LNCAP (cell line): ENCODE measurements at regions not wholly inside any gene's neighbourhood (a gene's known extent, or its start where the extent isn't known, plus 50 kb on each side); places are given as distances from the start of the nearest gene placed in this dataset.

Experiments used
- TF ChIP-seq, protein P1 (sequence below): fragments of 450-650 bp; IDR thresholded peaks from 2 replicates; pipeline ENCODE4 v1.5.1; 2017; ENCODE audit warnings: mild to moderate bottlenecking

DNA sequence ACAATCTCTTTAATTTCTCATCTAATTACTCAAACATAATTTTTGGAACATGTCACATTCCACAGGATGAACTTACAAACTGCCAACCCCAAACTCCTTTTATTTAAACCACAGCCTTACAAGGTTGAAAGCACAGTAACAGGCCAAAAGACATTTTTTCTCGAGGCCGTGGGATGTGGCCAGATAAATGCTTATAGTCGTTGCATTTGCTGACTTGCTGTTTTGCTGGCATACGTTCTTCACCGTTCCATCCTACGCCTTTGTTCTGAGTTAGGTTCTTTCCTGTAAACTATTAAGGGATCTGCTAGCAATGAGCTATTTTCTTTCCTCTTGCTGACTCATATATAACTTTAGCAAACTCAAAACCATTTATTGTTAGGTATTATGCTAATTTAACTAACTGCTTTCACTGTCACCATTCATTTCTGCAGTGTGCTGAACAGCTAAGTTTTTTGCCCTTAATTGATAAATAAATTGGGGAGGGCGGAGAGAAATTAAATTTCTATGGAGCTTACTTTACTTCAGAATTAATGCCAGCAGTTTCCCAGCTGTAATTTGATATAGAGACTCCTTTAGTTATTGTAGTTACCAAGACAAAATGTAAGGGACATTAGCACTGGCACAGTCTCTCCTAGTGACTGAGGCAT is 135.1 kb upstream of the PACRGL start:
- TF ChIP-seq, protein P1, sequence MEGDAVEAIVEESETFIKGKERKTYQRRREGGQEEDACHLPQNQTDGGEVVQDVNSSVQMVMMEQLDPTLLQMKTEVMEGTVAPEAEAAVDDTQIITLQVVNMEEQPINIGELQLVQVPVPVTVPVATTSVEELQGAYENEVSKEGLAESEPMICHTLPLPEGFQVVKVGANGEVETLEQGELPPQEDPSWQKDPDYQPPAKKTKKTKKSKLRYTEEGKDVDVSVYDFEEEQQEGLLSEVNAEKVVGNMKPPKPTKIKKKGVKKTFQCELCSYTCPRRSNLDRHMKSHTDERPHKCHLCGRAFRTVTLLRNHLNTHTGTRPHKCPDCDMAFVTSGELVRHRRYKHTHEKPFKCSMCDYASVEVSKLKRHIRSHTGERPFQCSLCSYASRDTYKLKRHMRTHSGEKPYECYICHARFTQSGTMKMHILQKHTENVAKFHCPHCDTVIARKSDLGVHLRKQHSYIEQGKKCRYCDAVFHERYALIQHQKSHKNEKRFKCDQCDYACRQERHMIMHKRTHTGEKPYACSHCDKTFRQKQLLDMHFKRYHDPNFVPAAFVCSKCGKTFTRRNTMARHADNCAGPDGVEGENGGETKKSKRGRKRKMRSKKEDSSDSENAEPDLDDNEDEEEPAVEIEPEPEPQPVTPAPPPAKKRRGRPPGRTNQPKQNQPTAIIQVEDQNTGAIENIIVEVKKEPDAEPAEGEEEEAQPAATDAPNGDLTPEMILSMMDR: no peak

- TF ChIP-seq, protein P1: no peak
These were observed 129.1 kb upstream of the PACRGL start for GRCh38 chr4:20570981-20571715.

GRCh38 chr4:20572976-20573375 is 127.3 kb upstream of the PACRGL start:
- TF ChIP-seq, protein P1: no peak

DNA sequence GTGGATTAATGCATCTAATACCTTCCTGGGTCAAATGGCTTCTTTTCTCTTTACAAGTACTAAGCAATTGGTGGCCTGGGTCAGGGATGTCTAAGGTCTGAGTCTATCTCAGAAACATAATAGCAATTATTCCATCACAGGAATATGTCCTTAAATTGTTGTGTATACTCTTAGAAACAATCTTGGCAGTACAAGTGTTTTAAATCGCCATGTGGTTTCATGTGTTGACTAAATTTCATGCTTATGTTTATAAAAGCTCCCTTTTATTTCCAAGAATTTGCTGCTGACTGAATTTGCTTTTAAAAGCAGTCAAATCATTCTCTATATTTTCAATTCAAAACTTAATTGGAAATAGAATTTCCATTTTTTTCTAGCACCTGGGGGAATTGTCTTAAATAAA is 125.3 kb upstream of the PACRGL start:
- TF ChIP-seq, protein P1: no peak

GRCh38 chr4:20575486-20575885 is 124.8 kb upstream of the PACRGL start:
- TF ChIP-seq, protein P1: no peak

DNA sequence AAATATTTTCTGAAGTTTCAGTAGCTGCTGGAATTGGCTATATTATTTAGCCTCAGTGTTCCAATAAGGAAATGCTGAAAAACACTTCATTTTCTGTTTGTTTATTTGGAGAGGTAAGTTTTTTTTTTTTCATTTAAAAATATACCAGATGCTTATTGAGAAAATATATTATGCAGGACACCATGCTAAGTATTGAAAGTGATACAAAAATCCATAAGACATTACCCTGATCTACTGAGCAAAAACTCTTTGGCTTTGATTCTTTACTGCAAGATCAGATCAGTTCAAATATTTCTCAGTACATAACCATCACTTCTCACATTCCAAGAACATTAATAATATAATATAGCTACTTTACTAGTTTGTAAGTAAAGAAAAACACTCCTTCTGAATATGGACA is 123.4 kb upstream of the PACRGL start:
- TF ChIP-seq, protein P1: no peak

DNA sequence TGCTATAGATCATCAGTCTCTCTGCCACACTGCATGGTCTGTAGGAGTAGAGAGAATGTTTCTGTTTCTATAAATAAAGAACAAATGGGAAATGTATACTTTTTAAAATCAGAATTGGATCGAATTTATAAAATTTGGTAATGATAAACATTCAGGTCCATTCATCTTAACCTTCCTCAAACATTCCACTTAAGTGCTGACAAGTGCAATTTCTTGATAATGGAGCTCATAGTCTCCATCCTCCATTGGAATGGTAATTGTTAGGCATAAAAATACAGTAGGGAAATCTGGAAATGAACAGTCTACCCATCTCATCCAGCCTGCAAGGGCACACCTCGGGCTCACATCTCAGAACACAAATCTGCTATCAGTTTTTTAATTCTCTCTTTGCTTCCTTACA is 122.6 kb upstream of the PACRGL start:
- TF ChIP-seq, protein P1: no peak
